ENCODE measurements at regions not wholly inside any gene's neighbourhood (a gene's known extent, or its start where the extent isn't known, plus 50 kb on each side); places are given as distances from the start of the nearest gene placed in this dataset.

DNA sequence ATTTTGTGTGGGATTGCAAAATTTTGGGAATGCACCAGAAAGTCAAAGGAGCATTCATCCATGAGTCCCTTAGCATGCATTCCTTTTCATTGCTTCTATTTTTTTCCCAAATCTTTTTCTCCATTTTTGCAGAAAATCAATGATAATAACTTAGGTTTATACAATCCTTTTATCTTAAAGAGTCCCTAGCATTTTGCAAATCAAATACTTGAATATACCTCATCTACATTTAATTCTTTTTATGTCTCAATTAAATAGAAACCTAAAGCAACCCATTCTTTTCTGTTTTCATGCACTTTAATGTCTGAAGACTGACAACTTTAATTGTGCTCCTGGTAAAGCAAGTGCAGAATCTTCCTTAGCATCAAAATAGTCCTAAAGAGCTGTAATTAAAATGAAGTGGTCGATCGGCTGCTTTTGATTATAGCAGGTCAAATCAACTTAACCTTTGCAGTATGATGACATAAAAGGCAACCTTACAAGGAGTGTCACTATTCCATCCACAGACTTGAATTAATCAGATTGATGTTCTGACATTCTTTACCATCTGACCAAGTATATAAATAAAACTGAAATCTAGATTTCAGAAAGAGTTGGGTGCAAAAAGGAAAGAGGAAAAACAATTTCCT is 168.4 kb downstream of the ALG10B start:
- Histone ChIP-seq H2BK120ac (ENCODE audit: low read depth, low read length) (no peak overlapping the region), H3K9ac (ENCODE audit: low read length) (no peak overlapping the region), H4K8ac (ENCODE audit: low read depth, low read length) (no peak overlapping the region), H3K18ac (ENCODE audit: low read length) (no peak overlapping the region), H3K79me1 (ENCODE audit: low read length) (no peaks in the 10 kb centered on the region), H3K23ac (ENCODE audit: low read length) (no peak overlapping the region), H3K36me3 (ENCODE audit: control insufficient read depth, insufficient read depth, low read length) (no peaks in the 10 kb centered on the region), H3K27ac (ENCODE audit: low read depth, low read length) (no peak overlapping the region), H3K4me2 (ENCODE audit: low read length) (no peak overlapping the region), H2BK5ac (ENCODE audit: low read length) (no peak overlapping the region), H2AK5ac (ENCODE audit: low read length) (no peak overlapping the region), H2BK15ac (replicated peaks; ENCODE audit: low read depth) (no peak overlapping the region), H3K4me3 (ENCODE audit: low read length) (no peak overlapping the region), H3K4ac (ENCODE audit: low read depth, low read length) (no peak overlapping the region), H3K56ac (ENCODE audit: low read length) (no peak overlapping the region), H3K4me1 (ENCODE audit: control insufficient read depth, low read depth, low read length) (peaks cover 1% of the 10 kb centered on the region), H3K79me2 (ENCODE audit: control insufficient read depth, insufficient read depth, low read length) (no peaks in the 10 kb centered on the region), H3K27me3 (ENCODE audit: insufficient read depth, low read length, poor library complexity) (no peaks in the 10 kb centered on the region), H4K5ac (ENCODE audit: low read length) (no peak overlapping the region)
- DNase-seq, result no peak
- no CpG with 5 or more reads among the region's 2 CpGs for WGBS (ENCODE audit: extremely low coverage, insufficient coverage, low lambda C conversion rate)

DNA sequence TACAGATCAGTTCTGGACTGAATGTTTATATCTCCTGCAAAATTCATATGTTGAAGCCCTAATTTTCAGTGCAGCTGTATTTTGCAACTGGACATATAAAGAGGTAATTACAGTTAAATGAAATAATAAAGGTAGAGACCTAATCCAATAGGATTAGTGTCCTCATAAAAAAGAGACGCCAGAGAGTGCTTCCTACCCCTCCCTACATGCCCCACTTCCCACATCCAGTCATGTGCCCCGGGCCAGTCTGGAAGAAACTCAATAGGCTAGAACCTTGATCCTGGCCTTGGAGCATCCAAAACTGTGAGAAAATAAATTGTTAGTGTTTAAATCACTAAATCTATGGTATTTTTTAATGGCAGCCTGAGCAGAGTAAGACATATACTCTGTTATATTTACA is 172.3 kb downstream of the ALG10B start:
- Histone ChIP-seq H3K27me3 (ENCODE audit: insufficient read depth, low read length, poor library complexity) (no peaks in the 10 kb centered on the region), H3K18ac (ENCODE audit: low read length) (no peak overlapping the region), H3K9ac (ENCODE audit: low read length) (no peak overlapping the region), H3K4ac (ENCODE audit: low read depth, low read length) (no peak overlapping the region), H3K56ac (ENCODE audit: low read length) (no peak overlapping the region), H3K36me3 (ENCODE audit: control insufficient read depth, insufficient read depth, low read length) (no peaks in the 10 kb centered on the region), H4K8ac (ENCODE audit: low read depth, low read length) (no peak overlapping the region), H2BK5ac (ENCODE audit: low read length) (no peak overlapping the region), H2BK15ac (replicated peaks; ENCODE audit: low read depth) (no peak overlapping the region), H3K4me1 (ENCODE audit: control insufficient read depth, low read depth, low read length) (peaks cover 1% of the 10 kb centered on the region), H2BK120ac (ENCODE audit: low read depth, low read length) (no peak overlapping the region), H3K79me1 (ENCODE audit: low read length) (no peaks in the 10 kb centered on the region), H2AK5ac (ENCODE audit: low read length) (no peak overlapping the region), H3K4me2 (ENCODE audit: low read length) (no peak overlapping the region), H3K27ac (ENCODE audit: low read depth, low read length) (no peak overlapping the region), H4K5ac (ENCODE audit: low read length) (no peak overlapping the region), H3K79me2 (ENCODE audit: control insufficient read depth, insufficient read depth, low read length) (no peaks in the 10 kb centered on the region), H3K23ac (ENCODE audit: low read length) (no peak overlapping the region), H3K4me3 (ENCODE audit: low read length) (no peak overlapping the region)
- DNase-seq, result no peak
- WGBS (ENCODE audit: extremely low coverage, insufficient coverage, low lambda C conversion rate), result no CpG with 5 or more reads among the region's 2 CpGs

DNA sequence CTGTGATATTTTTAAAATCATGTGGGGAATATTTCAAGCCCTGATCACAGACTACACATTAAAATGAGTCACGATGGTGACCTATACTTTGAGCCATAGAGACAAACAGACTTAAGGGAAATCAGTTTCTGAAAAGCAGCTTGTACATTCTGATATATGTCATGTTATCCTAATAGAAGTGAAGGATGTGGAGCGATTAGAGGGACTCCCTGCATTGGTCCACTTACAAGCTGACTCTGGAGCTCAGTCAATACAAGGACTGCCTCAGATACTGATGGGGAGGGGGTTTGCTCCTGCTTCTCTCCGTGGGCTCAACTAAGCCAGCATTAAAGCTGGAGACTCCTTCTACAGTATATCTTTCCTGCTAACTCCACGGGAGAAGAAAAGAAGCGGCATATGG is 173.5 kb downstream of the ALG10B start:
- H3K79me2 ChIP-seq (ENCODE audit: control insufficient read depth, insufficient read depth, low read length), result no peaks in the 10 kb centered on the region
- H3K56ac ChIP-seq (ENCODE audit: low read length), result no peak overlapping the region
- H3K4me2 ChIP-seq (ENCODE audit: low read length), result no peak overlapping the region
- no peak overlapping the region for H3K4ac ChIP-seq (ENCODE audit: low read depth, low read length)
- peaks cover 1% of the 10 kb centered on the region for H3K4me1 ChIP-seq (ENCODE audit: control insufficient read depth, low read depth, low read length)
- H3K4me3 ChIP-seq (ENCODE audit: low read length), result no peak overlapping the region
- no CpG with 5 or more reads among the region's 5 CpGs for WGBS (ENCODE audit: extremely low coverage, insufficient coverage, low lambda C conversion rate)
- H3K27me3 ChIP-seq (ENCODE audit: insufficient read depth, low read length, poor library complexity), result no peaks in the 10 kb centered on the region
- H3K9ac ChIP-seq (ENCODE audit: low read length), result no peak overlapping the region
- no peak overlapping the region for H4K5ac ChIP-seq (ENCODE audit: low read length)
- no peak overlapping the region for H3K27ac ChIP-seq (ENCODE audit: low read depth, low read length)
- H3K36me3 ChIP-seq (ENCODE audit: control insufficient read depth, insufficient read depth, low read length), result no peaks in the 10 kb centered on the region
- no peak overlapping the region for H2BK120ac ChIP-seq (ENCODE audit: low read depth, low read length)
- no peak overlapping the region for H2BK5ac ChIP-seq (ENCODE audit: low read length)
- H3K23ac ChIP-seq (ENCODE audit: low read length), result no peak overlapping the region
- no peak overlapping the region for H2AK5ac ChIP-seq (ENCODE audit: low read length)
- no peaks in the 10 kb centered on the region for H3K79me1 ChIP-seq (ENCODE audit: low read length)
- no peak overlapping the region for H4K8ac ChIP-seq (ENCODE audit: low read depth, low read length)
- H2BK15ac ChIP-seq (replicated peaks; ENCODE audit: low read depth), result no peak overlapping the region
- DNase-seq, result no peak
- no peak overlapping the region for H3K18ac ChIP-seq (ENCODE audit: low read length)

DNA sequence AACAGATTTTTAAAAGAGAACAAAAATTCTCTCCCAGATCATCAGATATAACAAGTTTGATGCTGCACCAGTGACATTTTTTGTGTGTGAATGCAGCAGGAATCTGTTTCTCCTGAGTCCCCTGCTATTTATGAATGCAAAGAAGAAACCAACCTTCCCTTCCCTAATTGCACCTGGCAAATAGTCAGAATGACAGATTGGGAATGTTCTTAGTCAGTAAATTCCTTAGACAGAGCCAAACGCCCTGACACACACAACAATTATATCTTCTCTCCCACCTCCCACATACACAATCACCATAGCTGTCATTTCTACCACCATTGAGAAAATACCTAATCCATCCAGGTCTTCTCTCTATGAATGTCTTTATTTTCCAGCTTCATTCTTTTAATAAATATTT is 174.4 kb downstream of the ALG10B start:
- peaks cover 1% of the 10 kb centered on the region for H3K4me1 ChIP-seq (ENCODE audit: control insufficient read depth, low read depth, low read length)
- no peaks in the 10 kb centered on the region for H3K79me2 ChIP-seq (ENCODE audit: control insufficient read depth, insufficient read depth, low read length)
- no peak overlapping the region for H2AK5ac ChIP-seq (ENCODE audit: low read length)
- H3K18ac ChIP-seq (ENCODE audit: low read length), result no peak overlapping the region
- no peak overlapping the region for H2BK120ac ChIP-seq (ENCODE audit: low read depth, low read length)
- H3K36me3 ChIP-seq (ENCODE audit: control insufficient read depth, insufficient read depth, low read length), result no peaks in the 10 kb centered on the region
- no peak overlapping the region for H3K9ac ChIP-seq (ENCODE audit: low read length)
- H4K8ac ChIP-seq (ENCODE audit: low read depth, low read length), result no peak overlapping the region
- H3K27ac ChIP-seq (ENCODE audit: low read depth, low read length), result no peak overlapping the region
- no peak overlapping the region for H4K5ac ChIP-seq (ENCODE audit: low read length)
- DNase-seq, result no peak
- no peak overlapping the region for H3K23ac ChIP-seq (ENCODE audit: low read length)
- no peak overlapping the region for H3K56ac ChIP-seq (ENCODE audit: low read length)
- no peak overlapping the region for H3K4me3 ChIP-seq (ENCODE audit: low read length)
- H3K27me3 ChIP-seq (ENCODE audit: insufficient read depth, low read length, poor library complexity), result no peaks in the 10 kb centered on the region
- H3K4me2 ChIP-seq (ENCODE audit: low read length), result no peak overlapping the region
- H2BK5ac ChIP-seq (ENCODE audit: low read length), result no peak overlapping the region
- no peaks in the 10 kb centered on the region for H3K79me1 ChIP-seq (ENCODE audit: low read length)
- no CpG with 5 or more reads among the region's 1 CpG for WGBS (ENCODE audit: extremely low coverage, insufficient coverage, low lambda C conversion rate)
- H3K4ac ChIP-seq (ENCODE audit: low read depth, low read length), result no peak overlapping the region
- H2BK15ac ChIP-seq (replicated peaks; ENCODE audit: low read depth), result no peak overlapping the region

DNA sequence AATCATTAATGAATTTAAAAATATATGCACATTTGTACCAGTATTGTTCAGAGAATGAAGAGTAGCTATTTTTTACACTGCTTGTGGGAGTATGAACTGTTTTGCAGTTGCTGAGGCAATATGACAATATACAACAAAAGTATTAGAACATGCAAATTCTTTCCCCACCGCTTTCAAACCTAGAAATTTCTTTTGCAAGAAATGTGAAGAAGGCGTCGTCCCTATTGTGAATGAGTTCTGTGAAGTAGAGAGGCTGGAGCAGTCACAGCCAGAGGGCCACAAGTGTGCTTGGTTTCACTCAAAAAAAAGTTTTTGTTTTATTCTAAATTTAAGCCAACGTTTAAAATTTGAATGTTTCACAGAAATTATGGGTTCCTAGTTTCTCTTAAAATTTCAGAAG is 184.9 kb downstream of the ALG10B start:
- Histone ChIP-seq H2AK5ac (ENCODE audit: low read length) (no peak overlapping the region), H3K4ac (ENCODE audit: low read depth, low read length) (no peak overlapping the region), H3K9ac (ENCODE audit: low read length) (no peak overlapping the region), H2BK120ac (ENCODE audit: low read depth, low read length) (no peak overlapping the region), H3K4me3 (ENCODE audit: low read length) (no peak overlapping the region), H4K5ac (ENCODE audit: low read length) (no peak overlapping the region), H3K27me3 (ENCODE audit: insufficient read depth, low read length, poor library complexity) (no peaks in the 10 kb centered on the region), H2BK15ac (replicated peaks; ENCODE audit: low read depth) (no peak overlapping the region), H3K27ac (ENCODE audit: low read depth, low read length) (no peak overlapping the region), H3K36me3 (ENCODE audit: control insufficient read depth, insufficient read depth, low read length) (no peaks in the 10 kb centered on the region), H2BK5ac (ENCODE audit: low read length) (no peak overlapping the region), H3K79me1 (ENCODE audit: low read length) (no peaks in the 10 kb centered on the region), H3K4me2 (ENCODE audit: low read length) (no peak overlapping the region), H4K8ac (ENCODE audit: low read depth, low read length) (no peak overlapping the region), H3K18ac (ENCODE audit: low read length) (no peak overlapping the region), H3K23ac (ENCODE audit: low read length) (no peak overlapping the region), H3K79me2 (ENCODE audit: control insufficient read depth, insufficient read depth, low read length) (no peaks in the 10 kb centered on the region), H3K4me1 (ENCODE audit: control insufficient read depth, low read depth, low read length) (no peaks in the 10 kb centered on the region), H3K56ac (ENCODE audit: low read length) (no peak overlapping the region)
- no CpG with 5 or more reads among the region's 4 CpGs for WGBS (ENCODE audit: extremely low coverage, insufficient coverage, low lambda C conversion rate)
- no peak for DNase-seq

DNA sequence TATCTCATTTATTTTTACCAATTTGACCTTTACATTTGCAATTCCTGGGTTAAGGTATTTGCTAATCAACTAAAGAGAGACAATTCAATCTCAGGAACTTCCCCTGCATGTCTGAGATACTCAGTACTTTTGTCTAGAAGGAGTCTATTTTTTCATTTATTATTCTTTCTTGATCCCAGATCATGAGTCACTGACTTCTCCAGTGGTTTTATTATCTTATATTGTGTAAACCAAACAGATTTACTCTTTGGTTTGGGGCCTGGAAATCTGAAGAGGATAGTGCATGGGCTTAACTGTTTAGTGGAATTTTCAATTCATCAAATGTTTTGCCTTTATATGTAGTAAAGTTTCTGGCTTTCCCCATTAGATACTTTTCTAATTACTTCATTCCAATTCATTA is 185.4 kb downstream of the ALG10B start:
- Histone ChIP-seq H2AK5ac (ENCODE audit: low read length) (no peak overlapping the region), H3K4me2 (ENCODE audit: low read length) (no peak overlapping the region), H2BK5ac (ENCODE audit: low read length) (no peak overlapping the region), H3K27me3 (ENCODE audit: insufficient read depth, low read length, poor library complexity) (no peaks in the 10 kb centered on the region), H3K4me1 (ENCODE audit: control insufficient read depth, low read depth, low read length) (no peaks in the 10 kb centered on the region), H3K23ac (ENCODE audit: low read length) (no peak overlapping the region), H3K4ac (ENCODE audit: low read depth, low read length) (no peak overlapping the region), H3K9ac (ENCODE audit: low read length) (no peak overlapping the region), H3K27ac (ENCODE audit: low read depth, low read length) (no peak overlapping the region), H2BK15ac (replicated peaks; ENCODE audit: low read depth) (no peak overlapping the region), H4K8ac (ENCODE audit: low read depth, low read length) (no peak overlapping the region), H3K4me3 (ENCODE audit: low read length) (no peak overlapping the region), H3K79me1 (ENCODE audit: low read length) (no peaks in the 10 kb centered on the region), H2BK120ac (ENCODE audit: low read depth, low read length) (no peak overlapping the region), H3K79me2 (ENCODE audit: control insufficient read depth, insufficient read depth, low read length) (no peaks in the 10 kb centered on the region), H3K18ac (ENCODE audit: low read length) (no peak overlapping the region), H3K36me3 (ENCODE audit: control insufficient read depth, insufficient read depth, low read length) (no peaks in the 10 kb centered on the region), H4K5ac (ENCODE audit: low read length) (no peak overlapping the region), H3K56ac (ENCODE audit: low read length) (no peak overlapping the region)
- no peak for DNase-seq
